H9 (cell line): ENCODE measurements at regions not wholly inside any gene's neighbourhood (a gene's known extent, or its start where the extent isn't known, plus 50 kb on each side); places are given as distances from the start of the nearest gene placed in this dataset.

Experiments
- DNase-seq: peaks from one replicate; pipeline ENCODE4 v3.0.0-alpha.2; 2017
- H2AFZ ChIP-seq: one replicate; pipeline ENCODE4 v1.6.1; 2013; ENCODE audit warnings: mild to moderate bottlenecking, low read length, control low read depth, moderate library complexity
- H2AK5ac ChIP-seq: 2 replicates; pipeline ENCODE4 v1.6.1; 2013; ENCODE audit warnings: low read length, control low read depth, mixed read lengths; ENCODE audit not compliant: insufficient read length
- H2BK120ac ChIP-seq: one replicate; pipeline ENCODE4 v1.6.1; 2013; ENCODE audit warnings: low read depth, mild to moderate bottlenecking, low read length, control low read depth, inconsistent platforms; ENCODE audit not compliant: poor library complexity, severe bottlenecking
- H2BK12ac ChIP-seq: 2 replicates; pipeline ENCODE4 v1.6.1; 2013; ENCODE audit warnings: low read length, control low read depth, mixed read lengths, low read depth; ENCODE audit not compliant: insufficient read length
- H2BK15ac ChIP-seq: 2 replicates; pipeline ENCODE4 v1.6.1; 2013; ENCODE audit warnings: low read depth, low read length, control low read depth
- H2BK20ac ChIP-seq: one replicate; pipeline ENCODE4 v1.6.1; 2013; ENCODE audit warnings: low read depth, mild to moderate bottlenecking, low read length, control low read depth, inconsistent platforms; ENCODE audit not compliant: poor library complexity, severe bottlenecking
- H2BK5ac ChIP-seq: 2 replicates; pipeline ENCODE4 v1.6.1; 2013; ENCODE audit warnings: low read length, control low read depth, mixed read lengths; ENCODE audit not compliant: insufficient read length
- H3K14ac ChIP-seq: 2 replicates; pipeline ENCODE4 v1.6.1; 2013; ENCODE audit warnings: low read length, control low read depth; ENCODE audit not compliant: insufficient read depth
- H3K18ac ChIP-seq: 2 replicates; pipeline ENCODE4 v1.6.1; 2013; ENCODE audit warnings: low read depth, mild to moderate bottlenecking, mixed read lengths, low read length, control low read depth; ENCODE audit not compliant: insufficient read length
- H3K23ac ChIP-seq: 2 replicates; pipeline ENCODE4 v1.6.1; 2013; ENCODE audit warnings: low read length, control low read depth, mixed read lengths, low read depth; ENCODE audit not compliant: insufficient read length
- H3K23me2 ChIP-seq: 2 replicates; pipeline ENCODE4 v1.6.1; 2013; ENCODE audit warnings: low read depth, mild to moderate bottlenecking, mixed read lengths, low read length, control low read depth; ENCODE audit not compliant: insufficient read length, poor library complexity, severe bottlenecking
- H3K27ac ChIP-seq: 2 replicates; pipeline ENCODE4 v1.5.1; 2013; ENCODE audit warnings: low read length, control low read depth, mixed read lengths, low read depth; ENCODE audit not compliant: insufficient read length
- H3K27me3 ChIP-seq: 2 replicates; pipeline ENCODE4 v1.6.1; 2013; ENCODE audit warnings: low read length, control low read depth, inconsistent platforms; ENCODE audit not compliant: insufficient read depth
- H3K4ac ChIP-seq: 2 replicates; pipeline ENCODE4 v1.6.1; 2013; ENCODE audit warnings: low read depth, mild to moderate bottlenecking, control low read depth, inconsistent platforms, low read length, moderate library complexity
- H3K4me1 ChIP-seq: 2 replicates; pipeline ENCODE4 v1.6.1; 2013; ENCODE audit warnings: low read length, control low read depth, inconsistent platforms; ENCODE audit not compliant: insufficient read depth
- H3K4me2 ChIP-seq: 2 replicates; pipeline ENCODE4 v1.6.1; 2013; ENCODE audit warnings: low read length, control low read depth, mixed read lengths; ENCODE audit not compliant: insufficient read length, insufficient read depth
- H3K56ac ChIP-seq: 2 replicates; pipeline ENCODE4 v1.6.1; 2013; ENCODE audit warnings: low read depth, mild to moderate bottlenecking, mixed read lengths, low read length, control low read depth; ENCODE audit not compliant: insufficient read length
- H3K79me1 ChIP-seq: 2 replicates; pipeline ENCODE4 v1.6.1; 2013; ENCODE audit warnings: low read depth, mild to moderate bottlenecking, moderate library complexity, low read length, control low read depth, inconsistent platforms; ENCODE audit not compliant: insufficient read depth, poor library complexity, severe bottlenecking
- H3K79me2 ChIP-seq: 2 replicates; pipeline ENCODE4 v1.6.1; 2013; ENCODE audit warnings: low read length, control low read depth, inconsistent platforms; ENCODE audit not compliant: insufficient read depth
- H3K9ac ChIP-seq: 2 replicates; pipeline ENCODE4 v1.6.1; 2013; ENCODE audit warnings: low read length, control low read depth, mixed read lengths; ENCODE audit not compliant: insufficient read length; ENCODE audit errors: extremely low read depth
- H3K9me3 ChIP-seq: one replicate; pipeline ENCODE4 v1.6.1; 2013; ENCODE audit warnings: low read depth, low read length, inconsistent platforms; ENCODE audit not compliant: control insufficient read depth
- H3T11ph ChIP-seq: one replicate; pipeline ENCODE4 v1.6.1; 2013; ENCODE audit warnings: mild to moderate bottlenecking, low read length, control low read depth, inconsistent platforms
- H4K20me1 ChIP-seq: one replicate; pipeline ENCODE4 v1.6.1; 2013; ENCODE audit not compliant: control insufficient read depth, insufficient read length, insufficient read depth
- H4K5ac ChIP-seq: 2 replicates; pipeline ENCODE4 v1.6.1; 2013; ENCODE audit warnings: low read depth, mild to moderate bottlenecking, mixed read lengths, low read length, control low read depth; ENCODE audit not compliant: insufficient read length
- H4K8ac ChIP-seq: replicated peaks from 2 replicates; pipeline ENCODE4 v1.6.1; 2013; ENCODE audit warnings: low read length, control low read depth, mixed read lengths, low read depth; ENCODE audit not compliant: insufficient read length
- H4K91ac ChIP-seq: 2 replicates; pipeline ENCODE4 v1.6.1; 2013; ENCODE audit warnings: low read depth, mild to moderate bottlenecking, moderate library complexity, mixed read lengths, low read length, control low read depth; ENCODE audit not compliant: insufficient read length
- H3K27ac Mint-ChIP-seq, 3 experiments: 2 replicates in 2 of 3; 3 replicates in 1 of 3; pipeline ENCODE4 v1.8.0; 2020 to 2021; ENCODE audit warnings: mixed read lengths in 3 of 3, mild to moderate bottlenecking in 1 of 3, moderate library complexity in 1 of 3
- H3K27me3 Mint-ChIP-seq: 2 replicates; pipeline ENCODE4 v1.8.0; 2021; ENCODE audit warnings: low read depth, mild to moderate bottlenecking, moderate library complexity, mixed read lengths
- H3K36me3 Mint-ChIP-seq, 3 experiments: 2 replicates in 2 of 3; 3 replicates in 1 of 3; pipeline ENCODE4 v1.8.0; 2020 to 2021; ENCODE audit warnings: low read depth in 3 of 3, mixed read lengths in 3 of 3; ENCODE audit not compliant: insufficient read depth in 1 of 3
- H3K4me1 Mint-ChIP-seq, 2 experiments: 2 replicates each; pipeline ENCODE4 v1.8.0; 2020; ENCODE audit warnings: mixed read lengths in 2 of 2
- H3K4me3 Mint-ChIP-seq, 2 experiments: 2 replicates in 1 of 2; 3 replicates in 1 of 2; pipeline ENCODE4 v1.8.0; 2020 to 2021; ENCODE audit warnings: mild to moderate bottlenecking in 2 of 2, mixed read lengths in 2 of 2, moderate library complexity in 1 of 2
- H3K9me3 Mint-ChIP-seq, 2 experiments: 2 replicates in 1 of 2; 3 replicates in 1 of 2; pipeline ENCODE4 v1.8.0; 2020; ENCODE audit warnings: mild to moderate bottlenecking in 2 of 2, mixed read lengths in 2 of 2, moderate library complexity in 1 of 2
- CTCF ChIP-seq: fragments of 200-600 bp; sonication (generic); conservative IDR thresholded peaks from 3 replicates; pipeline ENCODE4 v1.8.0; 2021; ENCODE audit warnings: antibody characterized with exemption, mild to moderate bottlenecking
- WGBS: extraction: QIAGEN DNeasy Blood & Tissue Kit; methylation state at CpG from one replicate; pipeline ENCODE4 v1.1.7; 2013; ENCODE audit warnings: missing lambda C conversion rate, low lambda C conversion rate, mixed read lengths; ENCODE audit not compliant: insufficient read length; ENCODE audit errors: extremely low coverage; 5-methylcytosine and 5-hydroxymethylcytosine counted together

- Mint-ChIP-seq H3K9me3 (no peaks in the 10 kb centered on the region; a peak in 1 of 5 replicates), H3K27me3 (peaks cover 2% of the 10 kb centered on the region; the same call in 1 of the 2 replicates), H3K4me1 (peaks cover 2 to 3% of the 10 kb centered on the region in 2 experiments; a peak in 3 of 4 replicates), H3K36me3 (no peaks in the 10 kb centered on the region), H3K27ac (peak overlapping the region in 1 of 3 experiments; percentile 47; a peak in 1 of 7 replicates), H3K4me3 (no peak overlapping the region)
- Histone ChIP-seq H3T11ph (no peak overlapping the region), H3K9me3 (no peaks in the 10 kb centered on the region), H2BK20ac (no peak overlapping the region), H2AK5ac (no peak overlapping the region), H3K4ac (no peak overlapping the region), H3K56ac (no peak overlapping the region), H2BK12ac (no peak overlapping the region), H3K4me2 (no peak overlapping the region), H3K18ac (no peak overlapping the region), H4K5ac (no peak overlapping the region), H3K23ac (no peak overlapping the region), H3K27me3 (no peaks in the 10 kb centered on the region), H4K8ac (no peak overlapping the region), H2BK120ac (no peak overlapping the region), H3K79me2 (no peaks in the 10 kb centered on the region), H4K20me1 (no peaks in the 10 kb centered on the region), H3K4me1 (no peaks in the 10 kb centered on the region; the same call in 1 of the 2 replicates), H3K14ac (no peak overlapping the region), H3K79me1 (no peaks in the 10 kb centered on the region), H2BK15ac (no peak overlapping the region), H3K23me2 (no peaks in the 10 kb centered on the region), H4K91ac (no peak overlapping the region), H3K27ac (no peak overlapping the region), H2AFZ (no peak overlapping the region), H3K9ac (no peak overlapping the region), H2BK5ac (no peak overlapping the region)
- TF ChIP-seq CTCF, result no peak
- DNase-seq, result no peak
- no CpG with 5 or more reads among the region's 3 CpGs for WGBS
These were observed 70.3 kb upstream of the MYL10 start for GRCh38 chr7:101699399-101699798.
